Sigmoid colon (tissue), 4 donors: ENCODE measurements at regions not wholly inside any gene's neighbourhood (a gene's known extent, or its start where the extent isn't known, plus 50 kb on each side); places are given as distances from the start of the nearest gene placed in this dataset.

Experiments used
- CTCF ChIP-seq, 4 experiments: fragments of 450-650 bp in 3 of 4; fragments of 200-600 bp in 1 of 4; IDR thresholded peaks; one replicate each; pipeline ENCODE4 v1.5.1; 2016 to 2019; ENCODE audit warnings: antibody characterized with exemption in 4 of 4, mild to moderate bottlenecking in 3 of 4, moderate library complexity in 2 of 4
- EP300 ChIP-seq, 4 donors: sonication (generic); formaldehyde crosslinking; IDR thresholded peaks; one replicate each; pipeline ENCODE4 v1.6.1; 2017; ENCODE audit warnings: antibody characterized with exemption in 4 of 4
- POLR2A ChIP-seq, 2 donors: fragments of 450-650 bp; IDR thresholded peaks; one replicate each; pipeline ENCODE4 v1.6.1; 2016; ENCODE audit warnings: antibody characterized with exemption in 2 of 2, mild to moderate bottlenecking in 2 of 2, moderate library complexity in 2 of 2

GRCh38 chr2:150575861-150576260 is 88.4 kb upstream of the RND3 start:
- no peak for TF ChIP-seq POLR2A (IDR thresholded peaks at IDR 0.05)
- TF ChIP-seq CTCF (IDR thresholded peaks at IDR 0.05): no peak
- no peak for TF ChIP-seq EP300 (IDR thresholded peaks at IDR 0.05)
